SK-N-SH (cell line): ENCODE measurements at regions not wholly inside any gene's neighbourhood (a gene's known extent, or its start where the extent isn't known, plus 50 kb on each side); places are given as distances from the start of the nearest gene placed in this dataset.

Experiments used
- CTCF ChIA-PET: fragments of 300-600, 350-600 bp; formaldehyde crosslinking; extraction: SDS; loops from one replicate; lab custom pipeline; 2021; lab: Yijun Ruan, JAX
- POLR2A ChIA-PET: fragments of 350-600 bp; sonication (Branson Sonifier 250); formaldehyde crosslinking; extraction: SDS; loops from one replicate; lab custom pipeline; 2020; ENCODE audit warnings: antibody characterized with exemption, inconsistent platforms; lab: Yijun Ruan, JAX
- DNase-seq: peaks from one replicate; pipeline ENCODE4 v3.0.0; 2012
- H2AFZ ChIP-seq: fragments of 200-600 bp; sonication (generic); 2 replicates; pipeline ENCODE4 v1.8.1; 2016; ENCODE audit warnings: antibody characterized with exemption, mild to moderate bottlenecking, low read depth
- H3F3A ChIP-seq: fragments of 200-600 bp; sonication (generic); replicated peaks from 2 replicates; pipeline ENCODE3; 2016; ENCODE audit warnings: antibody characterized with exemption, mild to moderate bottlenecking; ENCODE audit not compliant: insufficient read depth
- H3K27ac ChIP-seq, 2 experiments: fragments of 200-500 bp in 1 of 2; fragments of 200-600 bp in 1 of 2; sonication (Bioruptor generic) in 1 of 2; sonication (generic), shearing (Covaris generic) in 1 of 2; 2 replicates each; pipeline versions ENCODE4 v1.5.1 to v1.6.1; 2014 to 2016; ENCODE audit warnings: low read depth in 2 of 2, inconsistent platforms in 1 of 2, low read length in 1 of 2, mild to moderate bottlenecking in 1 of 2, mixed read lengths in 1 of 2
- H3K27me3 ChIP-seq: fragments of 200-600 bp; sonication (generic), shearing (Covaris generic); 2 replicates; pipeline ENCODE4 v1.6.1; 2016; ENCODE audit warnings: mixed run types; ENCODE audit not compliant: insufficient read depth
- H3K36me3 ChIP-seq, 2 experiments: fragments of 200-500 bp in 1 of 2; fragments of 200-600 bp in 1 of 2; sonication (Bioruptor generic) in 1 of 2; sonication (generic) in 1 of 2; replicated peaks in 1 of 2; 2 replicates each; pipeline versions ENCODE3 to v1.5.1; 2014 to 2016; ENCODE audit warnings: low read length in 1 of 2, mild to moderate bottlenecking in 1 of 2; ENCODE audit not compliant: insufficient read depth in 2 of 2, control insufficient read depth in 1 of 2
- H3K4me1 ChIP-seq, 2 experiments: fragments of 200-500 bp in 1 of 2; fragments of 200-600 bp in 1 of 2; sonication (Bioruptor generic) in 1 of 2; sonication (generic), shearing (Covaris generic) in 1 of 2; 2 replicates each; pipeline versions ENCODE4 v1.5.1 to v1.6.1; 2014 to 2016; ENCODE audit warnings: low read depth in 1 of 2, low read length in 1 of 2, mixed run types in 1 of 2; ENCODE audit not compliant: insufficient read depth in 2 of 2, control insufficient read depth in 1 of 2
- H3K4me2 ChIP-seq: fragments of 200-600 bp; sonication (generic), shearing (Covaris generic); 2 replicates; pipeline ENCODE4 v1.6.1; 2017; ENCODE audit warnings: mixed run types
- H3K4me3 ChIP-seq, 2 experiments: fragments of 200-500 bp in 1 of 2; fragments of 200-600 bp in 1 of 2; sonication (Bioruptor generic) in 1 of 2; sonication (generic), shearing (Covaris generic) in 1 of 2; 2 replicates each; pipeline versions ENCODE4 v1.5.1 to v1.8.1; 2014 to 2016; ENCODE audit warnings: low read depth in 2 of 2, inconsistent platforms in 1 of 2, low read length in 1 of 2, mild to moderate bottlenecking in 1 of 2, mixed read lengths in 1 of 2, moderate library complexity in 1 of 2
- H3K79me2 ChIP-seq: fragments of 200-600 bp; sonication (generic); 2 replicates; pipeline ENCODE4 v1.8.1; 2017; ENCODE audit warnings: mild to moderate bottlenecking; ENCODE audit not compliant: insufficient read depth
- H3K9ac ChIP-seq: fragments of 200-600 bp; sonication (generic); 2 replicates; pipeline ENCODE4 v1.6.1; 2017; ENCODE audit warnings: mixed run types
- H3K9me2 ChIP-seq: fragments of 200-600 bp; sonication (generic); 2 replicates; pipeline ENCODE4 v1.6.1; 2017; ENCODE audit warnings: mixed run types
- H3K9me3 ChIP-seq: fragments of 200-600 bp; sonication (generic); 2 replicates; pipeline ENCODE4 v1.6.1; 2017; ENCODE audit warnings: mixed run types, mild to moderate bottlenecking, moderate library complexity
- H4K20me1 ChIP-seq: fragments of 200-600 bp; sonication (generic); 2 replicates; pipeline ENCODE4 v1.6.1; 2017; ENCODE audit warnings: mild to moderate bottlenecking, mixed run types; ENCODE audit not compliant: insufficient read depth
- CHD2 ChIP-seq: fragments of 150-350 bp; IDR thresholded peaks from 2 replicates; pipeline ENCODE4 v1.6.1; 2018; ENCODE audit warnings: low read length; ENCODE audit not compliant: partially characterized antibody
- ELF1 ChIP-seq: IDR thresholded peaks from 2 replicates; pipeline ENCODE4 v1.4.0; 2012
- GABPA ChIP-seq: IDR thresholded peaks from 2 replicates; pipeline ENCODE4 v1.4.0; 2012; ENCODE audit warnings: low read depth, mild to moderate bottlenecking
- JUND ChIP-seq: IDR thresholded peaks from 2 replicates; pipeline ENCODE4 v1.4.0; 2012
- MEF2A ChIP-seq: IDR thresholded peaks from 2 replicates; pipeline ENCODE4 v1.4.0; 2012; ENCODE audit warnings: low read depth, borderline replicate concordance
- POLR2AphosphoS5 ChIP-seq: IDR thresholded peaks from 2 replicates; pipeline ENCODE4 v1.6.1; 2012; ENCODE audit warnings: low read depth, low read length
- RCOR1 ChIP-seq: fragments of 150-350 bp; IDR thresholded peaks from 2 replicates; pipeline ENCODE4 v1.6.1; 2017; ENCODE audit warnings: antibody characterized with exemption, low read length
- RFX5 ChIP-seq: IDR thresholded peaks from 2 replicates; pipeline ENCODE4 v1.6.1; 2012; ENCODE audit warnings: mild to moderate bottlenecking, improper control_type of control experiment, low read length
- RXRA ChIP-seq: IDR thresholded peaks from 2 replicates; pipeline ENCODE4 v1.4.0; 2012; ENCODE audit warnings: low read depth, mild to moderate bottlenecking, borderline replicate concordance
- SIN3A ChIP-seq: IDR thresholded peaks from 2 replicates; pipeline ENCODE4 v1.6.1; 2012; ENCODE audit warnings: low read depth, mild to moderate bottlenecking, low read length, moderate library complexity, borderline replicate concordance
- TAF1 ChIP-seq: IDR thresholded peaks from 2 replicates; pipeline ENCODE4 v1.6.1; 2012; ENCODE audit warnings: low read depth, mild to moderate bottlenecking, low read length, moderate library complexity, borderline replicate concordance
- TCF12 ChIP-seq: IDR thresholded peaks from 2 replicates; pipeline ENCODE4 v1.4.0; 2012
- TEAD4 ChIP-seq: IDR thresholded peaks from 2 replicates; pipeline ENCODE4 v1.4.0; 2012; ENCODE audit warnings: mild to moderate bottlenecking, borderline replicate concordance; ENCODE audit not compliant: insufficient read depth
- YY1 ChIP-seq: IDR thresholded peaks from 2 replicates; pipeline ENCODE4 v1.4.0; 2012; ENCODE audit warnings: low read depth, mild to moderate bottlenecking
- WGBS: methylation state at CpG from one replicate; pipeline ENCODE4 v1.1.6; 2017; ENCODE audit warnings: low lambda C conversion rate; 5-methylcytosine and 5-hydroxymethylcytosine counted together
- TF ChIP-seq, protein P1 (sequence below): IDR thresholded peaks from 2 replicates; pipeline ENCODE4 v1.4.0; 2012; ENCODE audit warnings: low read depth, borderline replicate concordance
- TF ChIP-seq, protein P2 (sequence below): fragments of 200-600 bp; sonication (generic); IDR thresholded peaks from 2 replicates; pipeline ENCODE4 v1.6.1; 2017; ENCODE audit warnings: antibody characterized with exemption, mild to moderate bottlenecking, moderate library complexity
- TF ChIP-seq, protein P3 (sequence below): IDR thresholded peaks from 2 replicates; pipeline ENCODE4 v1.4.0; 2012; ENCODE audit warnings: low read depth, borderline replicate concordance
- TF ChIP-seq, protein P4 (sequence below): fragments of 150-350 bp; IDR thresholded peaks from 2 replicates; pipeline ENCODE4 v1.6.1; 2016; ENCODE audit warnings: mild to moderate bottlenecking, low read depth, low read length
- TF ChIP-seq, protein P5 (sequence below): IDR thresholded peaks from 2 replicates; pipeline ENCODE4 v1.4.0; 2012; ENCODE audit warnings: low read depth

DNA sequence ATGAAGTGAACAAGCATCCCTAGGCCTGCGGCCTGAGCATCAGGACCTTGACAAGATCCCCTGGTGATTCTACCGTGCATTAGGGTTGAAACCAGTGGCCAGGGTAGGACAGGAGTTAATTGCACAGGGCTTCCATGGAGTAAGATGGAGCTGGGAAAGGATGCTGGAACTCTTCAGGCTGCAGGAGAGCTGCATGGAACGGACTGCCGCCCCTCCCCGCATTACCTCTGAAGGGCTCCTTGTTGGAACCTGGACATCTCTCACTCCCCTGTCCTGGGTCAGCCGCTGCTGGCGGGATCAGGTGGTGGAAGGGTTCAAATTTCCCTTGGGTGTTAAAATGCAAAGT is 156.6 kb upstream of the ID2 start:
- no peak overlapping the region for H3K9ac ChIP-seq
- POLR2A ChIA-PET: interaction anchor here (1.3 kb wide), 1 partner anchor 157 kb away, joined by 5 read pairs; the partner anchor contains the start of gene ID2
- TF ChIP-seq POLR2AphosphoS5 (no peak), MEF2A (no peak), YY1 (no peak), TEAD4 (no peak), CHD2 (no peak), RCOR1 (no peak), RFX5 (no peak), RXRA (no peak), ELF1 (no peak), GABPA (no peak), TAF1 (no peak), SIN3A (no peak), JUND (no peak), TCF12 (no peak)
- TF ChIP-seq, protein P1, sequence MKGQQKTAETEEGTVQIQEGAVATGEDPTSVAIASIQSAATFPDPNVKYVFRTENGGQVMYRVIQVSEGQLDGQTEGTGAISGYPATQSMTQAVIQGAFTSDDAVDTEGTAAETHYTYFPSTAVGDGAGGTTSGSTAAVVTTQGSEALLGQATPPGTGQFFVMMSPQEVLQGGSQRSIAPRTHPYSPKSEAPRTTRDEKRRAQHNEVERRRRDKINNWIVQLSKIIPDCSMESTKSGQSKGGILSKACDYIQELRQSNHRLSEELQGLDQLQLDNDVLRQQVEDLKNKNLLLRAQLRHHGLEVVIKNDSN: no peak
- TF ChIP-seq, protein P2, sequence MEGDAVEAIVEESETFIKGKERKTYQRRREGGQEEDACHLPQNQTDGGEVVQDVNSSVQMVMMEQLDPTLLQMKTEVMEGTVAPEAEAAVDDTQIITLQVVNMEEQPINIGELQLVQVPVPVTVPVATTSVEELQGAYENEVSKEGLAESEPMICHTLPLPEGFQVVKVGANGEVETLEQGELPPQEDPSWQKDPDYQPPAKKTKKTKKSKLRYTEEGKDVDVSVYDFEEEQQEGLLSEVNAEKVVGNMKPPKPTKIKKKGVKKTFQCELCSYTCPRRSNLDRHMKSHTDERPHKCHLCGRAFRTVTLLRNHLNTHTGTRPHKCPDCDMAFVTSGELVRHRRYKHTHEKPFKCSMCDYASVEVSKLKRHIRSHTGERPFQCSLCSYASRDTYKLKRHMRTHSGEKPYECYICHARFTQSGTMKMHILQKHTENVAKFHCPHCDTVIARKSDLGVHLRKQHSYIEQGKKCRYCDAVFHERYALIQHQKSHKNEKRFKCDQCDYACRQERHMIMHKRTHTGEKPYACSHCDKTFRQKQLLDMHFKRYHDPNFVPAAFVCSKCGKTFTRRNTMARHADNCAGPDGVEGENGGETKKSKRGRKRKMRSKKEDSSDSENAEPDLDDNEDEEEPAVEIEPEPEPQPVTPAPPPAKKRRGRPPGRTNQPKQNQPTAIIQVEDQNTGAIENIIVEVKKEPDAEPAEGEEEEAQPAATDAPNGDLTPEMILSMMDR: no peak
- TF ChIP-seq, protein P3, sequence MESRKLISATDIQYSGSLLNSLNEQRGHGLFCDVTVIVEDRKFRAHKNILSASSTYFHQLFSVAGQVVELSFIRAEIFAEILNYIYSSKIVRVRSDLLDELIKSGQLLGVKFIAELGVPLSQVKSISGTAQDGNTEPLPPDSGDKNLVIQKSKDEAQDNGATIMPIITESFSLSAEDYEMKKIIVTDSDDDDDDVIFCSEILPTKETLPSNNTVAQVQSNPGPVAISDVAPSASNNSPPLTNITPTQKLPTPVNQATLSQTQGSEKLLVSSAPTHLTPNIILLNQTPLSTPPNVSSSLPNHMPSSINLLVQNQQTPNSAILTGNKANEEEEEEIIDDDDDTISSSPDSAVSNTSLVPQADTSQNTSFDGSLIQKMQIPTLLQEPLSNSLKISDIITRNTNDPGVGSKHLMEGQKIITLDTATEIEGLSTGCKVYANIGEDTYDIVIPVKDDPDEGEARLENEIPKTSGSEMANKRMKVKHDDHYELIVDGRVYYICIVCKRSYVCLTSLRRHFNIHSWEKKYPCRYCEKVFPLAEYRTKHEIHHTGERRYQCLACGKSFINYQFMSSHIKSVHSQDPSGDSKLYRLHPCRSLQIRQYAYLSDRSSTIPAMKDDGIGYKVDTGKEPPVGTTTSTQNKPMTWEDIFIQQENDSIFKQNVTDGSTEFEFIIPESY: no peak
- TF ChIP-seq, protein P4, sequence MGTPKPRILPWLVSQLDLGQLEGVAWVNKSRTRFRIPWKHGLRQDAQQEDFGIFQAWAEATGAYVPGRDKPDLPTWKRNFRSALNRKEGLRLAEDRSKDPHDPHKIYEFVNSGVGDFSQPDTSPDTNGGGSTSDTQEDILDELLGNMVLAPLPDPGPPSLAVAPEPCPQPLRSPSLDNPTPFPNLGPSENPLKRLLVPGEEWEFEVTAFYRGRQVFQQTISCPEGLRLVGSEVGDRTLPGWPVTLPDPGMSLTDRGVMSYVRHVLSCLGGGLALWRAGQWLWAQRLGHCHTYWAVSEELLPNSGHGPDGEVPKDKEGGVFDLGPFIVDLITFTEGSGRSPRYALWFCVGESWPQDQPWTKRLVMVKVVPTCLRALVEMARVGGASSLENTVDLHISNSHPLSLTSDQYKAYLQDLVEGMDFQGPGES: no peak
- TF ChIP-seq, protein P5, sequence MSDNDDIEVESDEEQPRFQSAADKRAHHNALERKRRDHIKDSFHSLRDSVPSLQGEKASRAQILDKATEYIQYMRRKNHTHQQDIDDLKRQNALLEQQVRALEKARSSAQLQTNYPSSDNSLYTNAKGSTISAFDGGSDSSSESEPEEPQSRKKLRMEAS: no peak
- TF ChIP-seq, all 33 proteins: peak for 0
- H4K20me1 ChIP-seq: no peaks in the 10 kb centered on the region
- 91% methylated on average over 7 of the region's 7 CpGs for WGBS
- H3K9me3 ChIP-seq: no peaks in the 10 kb centered on the region
- no peaks in the 10 kb centered on the region for H3K36me3 ChIP-seq
- H3F3A ChIP-seq: no peaks in the 10 kb centered on the region
- H3K79me2 ChIP-seq: no peaks in the 10 kb centered on the region
- no peak overlapping the region for H3K4me3 ChIP-seq
- H3K9me2 ChIP-seq: no peaks in the 10 kb centered on the region
- CTCF ChIA-PET: interaction anchor here (0.7 to 2.2 kb wide), 11 partner anchors 8 to 1428 kb away, joined by 3 to 12 read pairs (median 5); partner anchors contain the start of gene ID2
- H3K27me3 ChIP-seq: no peaks in the 10 kb centered on the region; the same call in 1 of the 2 replicates
- no peak overlapping the region for H2AFZ ChIP-seq
- no peak overlapping the region for H3K4me2 ChIP-seq
- peak overlapping the region in 1 of 2 experiments; percentile 16; a peak in 1 of 4 replicates for H3K27ac ChIP-seq
- no peak for DNase-seq
- H3K4me1 ChIP-seq: peaks cover 0 to 37% of the 10 kb centered on the region in 2 experiments; a peak in 2 of 4 replicates
